PC-3 (cell line): ENCODE measurements at regions not wholly inside any gene's neighbourhood (a gene's known extent, or its start where the extent isn't known, plus 50 kb on each side); places are given as distances from the start of the nearest gene placed in this dataset.

Source experiments
- ATAC-seq: fragments of 200-7000 bp; cut with Tn5 transposase; 2 replicates; pipeline ENCODE4 v1.9.1; 2020; ENCODE audit warnings: mild to moderate bottlenecking, moderate library complexity
- BruUV-seq: library from RNA; stranded (reverse); fragments of 400-500 nt; replicated peaks from 2 replicates; lab custom pipeline; 2021; lab: Mats Ljungman, UMichigan
- CTCF ChIA-PET: fragments of 300-600 bp; sonication (Branson Sonifier 250); formaldehyde crosslinking; loops from one replicate; lab custom pipeline; 2022; ENCODE audit warnings: antibody characterized with exemption; lab: Charles Lee
- POLR2A ChIA-PET: fragments of 300-600 bp; sonication (Branson Sonifier 250); formaldehyde crosslinking; loops from one replicate; lab custom pipeline; 2022; ENCODE audit warnings: antibody characterized with exemption; ENCODE audit not compliant: unreplicated experiment; lab: Charles Lee
- DNase-seq: peaks from one replicate; pipeline ENCODE4 v3.0.0-alpha.2; 2015
- H2AFZ ChIP-seq: fragments of 300-600 bp; sonication (generic); 2 replicates; pipeline ENCODE4 v1.6.0; 2016; ENCODE audit warnings: antibody characterized with exemption, low read length
- H3F3A ChIP-seq: fragments of 300-600 bp; sonication (generic); one replicate; pipeline ENCODE4 v1.6.0; 2017; ENCODE audit warnings: antibody characterized with exemption, low read length, control low read depth, mild to moderate bottlenecking; ENCODE audit not compliant: unreplicated experiment
- H3K27ac ChIP-seq: fragments of 300-600 bp; sonication (generic); 2 replicates; pipeline ENCODE4 v1.5.1; 2016; ENCODE audit warnings: mild to moderate bottlenecking, low read length
- H3K27me3 ChIP-seq: fragments of 300-600 bp; sonication (generic); 2 replicates; pipeline ENCODE4 v1.6.1; 2016; ENCODE audit warnings: low read length, mixed read lengths
- H3K36me3 ChIP-seq: fragments of 300-600 bp; sonication (generic); 2 replicates; pipeline ENCODE4 v1.6.1; 2016; ENCODE audit warnings: low read depth, mixed run types, low read length, mixed read lengths
- H3K4me1 ChIP-seq: fragments of 300-600 bp; sonication (generic); 2 replicates; pipeline ENCODE4 v1.5.1; 2016; ENCODE audit warnings: low read length; ENCODE audit not compliant: insufficient read depth
- H3K4me2 ChIP-seq: fragments of 300-600 bp; sonication (generic); 2 replicates; pipeline ENCODE4 v1.6.0; 2016; ENCODE audit warnings: low read length
- H3K4me3 ChIP-seq: fragments of 300-600 bp; sonication (generic); 2 replicates; pipeline ENCODE4 v1.5.1; 2016; ENCODE audit warnings: mild to moderate bottlenecking, low read length, mixed read lengths
- H3K79me2 ChIP-seq: fragments of 300-600 bp; sonication (generic); 2 replicates; pipeline ENCODE4 v1.6.1; 2017; ENCODE audit warnings: low read length, mixed read lengths
- H3K9ac ChIP-seq: fragments of 300-600 bp; sonication (generic); 2 replicates; pipeline ENCODE4 v1.6.0; 2016; ENCODE audit warnings: mild to moderate bottlenecking, low read length
- H3K9me2 ChIP-seq: fragments of 300-600 bp; sonication (generic); replicated peaks from 2 replicates; pipeline ENCODE4 v1.6.1; 2016; ENCODE audit warnings: mixed run types, low read length, mixed read lengths
- H3K9me3 ChIP-seq: fragments of 300-600 bp; sonication (generic); 2 replicates; pipeline ENCODE4 v1.6.1; 2016; ENCODE audit warnings: low read length, mixed read lengths
- H4K20me1 ChIP-seq: fragments of 300-600 bp; sonication (generic); 2 replicates; pipeline ENCODE4 v1.6.1; 2016; ENCODE audit warnings: low read length, mixed read lengths
- EZH2 ChIP-seq: fragments of 300-600 bp; sonication (generic); IDR thresholded peaks from one replicate; pipeline ENCODE4 v1.6.1; 2017; ENCODE audit warnings: antibody characterized with exemption, mild to moderate bottlenecking, low read length; ENCODE audit not compliant: unreplicated experiment
- EZH2phosphoT487 ChIP-seq: fragments of 300-600 bp; sonication (generic); IDR thresholded peaks from 2 replicates; pipeline ENCODE4 v1.6.1; 2018; ENCODE audit warnings: mild to moderate bottlenecking, antibody characterized with exemption, low read length, borderline replicate concordance
- intact Hi-C: fragments of 100-400 bp; cut with micrococcal nuclease; formaldehyde crosslinking; loops from 2 replicates; pipeline ENCODE4 v1.9.0; 2023
- TF ChIP-seq, protein P1 (sequence below): fragments of 300-600 bp; sonication (generic); conservative IDR thresholded peaks from 2 replicates; pipeline ENCODE4 v1.5.1; 2017; ENCODE audit warnings: antibody characterized with exemption, low read depth, mild to moderate bottlenecking, low read length

- TF ChIP-seq, protein P1, sequence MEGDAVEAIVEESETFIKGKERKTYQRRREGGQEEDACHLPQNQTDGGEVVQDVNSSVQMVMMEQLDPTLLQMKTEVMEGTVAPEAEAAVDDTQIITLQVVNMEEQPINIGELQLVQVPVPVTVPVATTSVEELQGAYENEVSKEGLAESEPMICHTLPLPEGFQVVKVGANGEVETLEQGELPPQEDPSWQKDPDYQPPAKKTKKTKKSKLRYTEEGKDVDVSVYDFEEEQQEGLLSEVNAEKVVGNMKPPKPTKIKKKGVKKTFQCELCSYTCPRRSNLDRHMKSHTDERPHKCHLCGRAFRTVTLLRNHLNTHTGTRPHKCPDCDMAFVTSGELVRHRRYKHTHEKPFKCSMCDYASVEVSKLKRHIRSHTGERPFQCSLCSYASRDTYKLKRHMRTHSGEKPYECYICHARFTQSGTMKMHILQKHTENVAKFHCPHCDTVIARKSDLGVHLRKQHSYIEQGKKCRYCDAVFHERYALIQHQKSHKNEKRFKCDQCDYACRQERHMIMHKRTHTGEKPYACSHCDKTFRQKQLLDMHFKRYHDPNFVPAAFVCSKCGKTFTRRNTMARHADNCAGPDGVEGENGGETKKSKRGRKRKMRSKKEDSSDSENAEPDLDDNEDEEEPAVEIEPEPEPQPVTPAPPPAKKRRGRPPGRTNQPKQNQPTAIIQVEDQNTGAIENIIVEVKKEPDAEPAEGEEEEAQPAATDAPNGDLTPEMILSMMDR, result no peak
- TF ChIP-seq EZH2phosphoT487, result no peak
- no peak for TF ChIP-seq EZH2
- CTCF ChIA-PET, result no interaction called here
Measured at GRCh38 chr17:34090593-34090992, 164.5 kb upstream of the CCL2 start.

DNA sequence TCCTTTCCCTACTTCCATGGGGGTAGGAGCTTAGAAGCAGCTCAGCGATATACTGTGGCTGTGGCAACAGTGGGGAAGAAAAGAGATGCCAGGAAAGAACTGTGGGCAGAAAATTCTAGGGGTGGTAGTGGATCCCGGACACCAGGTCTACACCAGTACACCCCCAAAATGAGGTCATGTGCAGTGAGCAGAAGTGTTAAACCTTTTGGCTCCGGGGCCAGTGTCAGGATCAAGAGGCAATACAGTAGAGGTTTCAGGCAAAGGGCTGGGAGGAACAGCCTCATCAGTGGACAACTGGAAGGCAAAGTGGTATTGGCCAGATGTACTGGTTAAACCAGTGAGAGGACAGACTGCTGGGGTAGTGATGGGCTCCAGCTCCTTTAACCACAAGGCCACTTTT is 163.1 kb upstream of the CCL2 start:
- Histone ChIP-seq H3K27me3 (no peaks in the 10 kb centered on the region), H3F3A (no peaks in the 10 kb centered on the region), H3K36me3 (no peaks in the 10 kb centered on the region), H3K9me2 (no peaks in the 10 kb centered on the region), H3K9me3 (no peaks in the 10 kb centered on the region), H4K20me1 (no peaks in the 10 kb centered on the region), H3K27ac (no peak overlapping the region), H3K79me2 (no peaks in the 10 kb centered on the region), H2AFZ (no peak overlapping the region), H3K4me3 (no peak overlapping the region), H3K9ac (no peak overlapping the region), H3K4me2 (no peak overlapping the region), H3K4me1 (no peaks in the 10 kb centered on the region)
- TF ChIP-seq, protein P1, result no peak
- ATAC-seq (no peak), DNase-seq (no peak)
- no TSS peak for BruUV-seq
- ChIA-PET CTCF (no interaction called here), POLR2A (no interaction called here)
- intact Hi-C loops, result no loop called here

More at GRCh38 chr17:34090593-34090992, 164.5 kb upstream of the CCL2 start:
- POLR2A ChIA-PET, result no interaction called here
- Histone ChIP-seq H3K27me3 (no peaks in the 10 kb centered on the region), H3K79me2 (no peaks in the 10 kb centered on the region), H3K4me3 (no peak overlapping the region), H3K4me1 (no peaks in the 10 kb centered on the region), H3K4me2 (no peak overlapping the region), H3K27ac (no peak overlapping the region), H3F3A (no peaks in the 10 kb centered on the region), H3K9ac (no peak overlapping the region), H3K36me3 (no peaks in the 10 kb centered on the region), H4K20me1 (no peaks in the 10 kb centered on the region), H3K9me3 (no peaks in the 10 kb centered on the region), H3K9me2 (no peaks in the 10 kb centered on the region), H2AFZ (no peak overlapping the region)
- no peak for ATAC-seq
- intact Hi-C loops, result no loop called here
- no peak for DNase-seq
- BruUV-seq, result no TSS peak

DNA sequence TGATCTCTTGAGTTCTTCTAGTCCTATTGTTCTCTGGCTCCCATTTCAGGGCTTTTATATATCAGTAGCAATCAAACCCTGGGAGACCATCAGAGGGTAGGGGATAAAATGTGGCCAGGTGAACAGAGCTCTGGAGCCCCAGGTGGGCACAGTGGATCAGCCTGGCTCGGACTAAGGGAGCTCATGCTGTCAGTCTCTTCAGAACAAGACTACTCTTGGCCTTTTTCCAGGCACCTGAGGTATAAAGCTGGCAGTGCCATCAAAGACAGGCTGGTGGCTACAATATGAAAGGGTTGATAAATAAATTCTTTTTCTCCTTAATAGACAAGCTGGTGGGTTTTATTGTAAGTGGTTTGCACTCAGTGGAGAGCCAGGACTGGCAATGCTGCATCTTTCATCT is 160.0 kb upstream of the CCL2 start:
- ChIA-PET POLR2A (no interaction called here), CTCF (no interaction called here)
- intact Hi-C loops, result no loop called here
- Histone ChIP-seq H3K9me3 (no peaks in the 10 kb centered on the region), H3K4me3 (no peak overlapping the region), H3K79me2 (no peaks in the 10 kb centered on the region), H3K27me3 (no peaks in the 10 kb centered on the region), H3K4me1 (no peaks in the 10 kb centered on the region), H3K27ac (no peak overlapping the region), H3F3A (no peaks in the 10 kb centered on the region), H3K36me3 (no peaks in the 10 kb centered on the region), H3K4me2 (no peak overlapping the region), H4K20me1 (no peaks in the 10 kb centered on the region), H3K9ac (no peak overlapping the region), H2AFZ (no peak overlapping the region), H3K9me2 (no peaks in the 10 kb centered on the region)
- no peak for DNase-seq
- BruUV-seq, result no TSS peak
- no peak for TF ChIP-seq EZH2
- TF ChIP-seq, protein P1, result no peak
- TF ChIP-seq EZH2phosphoT487, result no peak
- no peak for ATAC-seq
